GM12874 (cell line): ENCODE measurements at regions not wholly inside any gene's neighbourhood (a gene's known extent, or its start where the extent isn't known, plus 50 kb on each side); places are given as distances from the start of the nearest gene placed in this dataset.

Experiments used
- TF ChIP-seq, protein P1 (sequence below): IDR thresholded peaks from 2 replicates; pipeline ENCODE4 v1.5.1; 2011; ENCODE audit warnings: low read depth, mild to moderate bottlenecking, control low read depth, low read length, moderate library complexity; ENCODE audit not compliant: insufficient read depth

GRCh38 chr4:79023799-79024770 is 84.8 kb upstream of the PAQR3 start:
- TF ChIP-seq, protein P1, sequence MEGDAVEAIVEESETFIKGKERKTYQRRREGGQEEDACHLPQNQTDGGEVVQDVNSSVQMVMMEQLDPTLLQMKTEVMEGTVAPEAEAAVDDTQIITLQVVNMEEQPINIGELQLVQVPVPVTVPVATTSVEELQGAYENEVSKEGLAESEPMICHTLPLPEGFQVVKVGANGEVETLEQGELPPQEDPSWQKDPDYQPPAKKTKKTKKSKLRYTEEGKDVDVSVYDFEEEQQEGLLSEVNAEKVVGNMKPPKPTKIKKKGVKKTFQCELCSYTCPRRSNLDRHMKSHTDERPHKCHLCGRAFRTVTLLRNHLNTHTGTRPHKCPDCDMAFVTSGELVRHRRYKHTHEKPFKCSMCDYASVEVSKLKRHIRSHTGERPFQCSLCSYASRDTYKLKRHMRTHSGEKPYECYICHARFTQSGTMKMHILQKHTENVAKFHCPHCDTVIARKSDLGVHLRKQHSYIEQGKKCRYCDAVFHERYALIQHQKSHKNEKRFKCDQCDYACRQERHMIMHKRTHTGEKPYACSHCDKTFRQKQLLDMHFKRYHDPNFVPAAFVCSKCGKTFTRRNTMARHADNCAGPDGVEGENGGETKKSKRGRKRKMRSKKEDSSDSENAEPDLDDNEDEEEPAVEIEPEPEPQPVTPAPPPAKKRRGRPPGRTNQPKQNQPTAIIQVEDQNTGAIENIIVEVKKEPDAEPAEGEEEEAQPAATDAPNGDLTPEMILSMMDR = no peak

GRCh38 chr4:79022529-79022928 is 83.3 kb upstream of the PAQR3 start:
- TF ChIP-seq, protein P1 = no peak

DNA sequence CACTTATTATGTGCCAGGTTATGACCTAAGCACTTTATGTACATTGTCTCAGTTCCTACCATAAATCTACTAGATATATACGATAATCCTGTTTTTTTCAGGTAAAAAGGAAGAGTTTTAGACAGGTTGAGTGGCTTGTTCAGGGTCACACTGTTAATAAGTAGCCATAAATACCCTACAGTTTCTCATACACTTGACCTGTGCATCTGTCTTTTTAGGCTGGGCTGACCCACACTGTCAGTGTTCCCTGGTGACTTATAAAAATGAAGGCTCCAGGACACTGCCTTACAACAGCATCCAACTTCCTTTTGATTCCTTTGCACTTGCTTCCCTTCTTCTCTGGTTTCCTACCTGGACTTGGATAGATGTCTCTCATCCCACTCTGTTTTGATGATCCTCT is 78.2 kb upstream of the PAQR3 start:
- TF ChIP-seq, protein P1 = no peak

GRCh38 chr4:79016878-79017277 is 77.6 kb upstream of the PAQR3 start:
- TF ChIP-seq, protein P1 = no peak

DNA sequence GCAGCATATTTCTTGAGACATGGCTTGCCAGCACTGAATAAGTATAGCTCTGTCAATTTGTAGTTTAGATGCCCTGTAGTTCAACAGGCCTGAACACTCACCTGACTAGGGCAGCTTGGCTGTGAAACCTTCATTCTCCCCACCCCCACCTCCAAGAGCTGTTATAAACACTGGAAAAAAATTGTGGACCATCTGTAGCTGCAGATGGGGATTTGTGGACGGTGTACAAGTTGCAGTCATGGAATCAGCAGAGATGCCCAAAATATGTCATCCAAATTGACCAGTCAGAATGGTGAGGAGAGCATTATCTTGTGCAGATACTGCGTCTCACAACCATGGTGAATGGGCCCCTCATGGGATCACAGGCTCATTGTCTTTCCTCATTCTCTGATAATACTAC is 76.2 kb upstream of the PAQR3 start:
- TF ChIP-seq, protein P1 = no peak

DNA sequence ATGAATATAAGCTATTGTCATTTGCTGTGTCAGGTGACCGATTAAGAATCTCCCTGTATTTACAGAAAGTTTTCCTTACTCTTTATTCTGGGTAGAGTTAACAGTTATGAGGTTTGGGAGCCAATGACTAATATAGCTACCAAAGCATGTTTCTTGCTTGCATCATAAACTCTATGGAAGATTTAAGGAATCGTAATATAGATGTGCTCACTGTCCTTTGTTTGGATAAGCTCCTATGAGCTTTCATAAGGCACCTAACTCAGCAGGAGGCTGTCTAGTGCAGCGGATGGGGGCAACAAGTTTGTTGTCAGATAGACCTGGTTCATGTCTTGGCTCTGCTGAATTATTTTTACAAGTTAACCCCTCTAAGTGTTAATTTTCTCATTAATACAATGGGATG is 75.0 kb upstream of the PAQR3 start:
- TF ChIP-seq, protein P1 = no peak

DNA sequence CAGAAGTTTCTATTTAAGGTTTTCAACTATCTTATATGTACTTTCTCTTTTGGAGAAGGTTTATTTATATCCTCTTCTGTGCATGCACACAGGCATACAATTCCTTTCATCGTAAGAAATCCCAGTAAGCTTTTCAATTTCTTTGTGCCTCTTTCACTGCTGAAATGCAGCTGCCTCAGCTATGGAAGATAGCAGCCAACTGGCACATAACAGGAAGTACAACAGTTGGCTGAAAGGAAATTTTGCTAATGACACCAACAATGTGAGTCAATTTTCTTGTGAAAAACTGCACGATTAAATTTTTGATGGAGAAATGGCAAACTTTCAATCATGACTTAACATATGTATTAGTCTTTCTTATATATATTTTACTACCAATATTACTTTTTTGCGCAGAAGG is 74.5 kb upstream of the PAQR3 start:
- TF ChIP-seq, protein P1 = no peak
